Keratinocyte (primary cell): ENCODE measurements at regions not wholly inside any gene's neighbourhood (a gene's known extent, or its start where the extent isn't known, plus 50 kb on each side); places are given as distances from the start of the nearest gene placed in this dataset.

Experiments
- CTCF ChIP-seq, 3 experiments: IDR thresholded peaks in 1 of 3; conservative IDR thresholded peaks in 1 of 3; optimal IDR thresholded peaks in 1 of 3; 2 replicates in 2 of 3; 3 replicates in 1 of 3; pipeline versions ENCODE3 to v1.5.1; 2011; ENCODE audit warnings: low read length in 3 of 3, mild to moderate bottlenecking in 3 of 3, moderate library complexity in 2 of 3, control low read depth in 1 of 3, inconsistent platforms in 1 of 3; ENCODE audit not compliant: insufficient read depth in 2 of 3; ENCODE audit errors: extremely low read depth in 1 of 3
- EZH2 ChIP-seq: IDR thresholded peaks from one replicate; pipeline ENCODE4 v1.6.1; 2012; ENCODE audit warnings: inconsistent platforms, mild to moderate bottlenecking, low read length, moderate library complexity

DNA sequence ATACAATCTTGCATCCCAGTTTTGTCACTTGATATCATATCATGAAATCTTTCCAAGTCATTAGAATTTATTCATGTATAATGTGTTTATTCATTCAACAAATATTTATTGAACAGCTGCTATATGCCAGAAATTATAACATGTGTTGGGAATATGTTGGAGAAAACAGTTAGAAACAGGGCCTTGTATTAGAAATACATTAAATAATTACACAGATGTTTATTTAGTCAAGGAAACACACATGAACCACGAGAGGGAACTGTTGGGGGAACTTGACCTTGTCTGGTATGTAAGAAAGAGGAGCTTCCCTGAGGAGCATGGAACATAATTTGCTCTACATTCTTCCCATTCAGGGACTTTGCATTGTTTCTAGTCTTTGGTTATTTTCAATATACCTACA, 191.7 kb upstream of the FRMD6 start:
- TF ChIP-seq CTCF (optimal IDR thresholded peaks at IDR 0.05 in 1 of 3, IDR thresholded peaks at IDR 0.05 in 1 of 3, conservative IDR thresholded peaks at IDR 0.05 in 1 of 3; ENCODE audit: extremely low read depth in 1 of 3, insufficient read depth in 2 of 3, low read length in 3 of 3) (no peak), EZH2 (no peak)
